GM12878 (cell line): ENCODE measurements at regions not wholly inside any gene's neighbourhood (a gene's known extent, or its start where the extent isn't known, plus 50 kb on each side); places are given as distances from the start of the nearest gene placed in this dataset.

ENCODE experiments used
- POLR2A ChIP-seq: IDR thresholded peaks from 2 replicates; pipeline ENCODE4 v1.6.1; 2011; ENCODE audit warnings: low read depth, mild to moderate bottlenecking, low read length
- RAD21 ChIP-seq: IDR thresholded peaks from 2 replicates; pipeline ENCODE4 v1.6.1; 2011; ENCODE audit warnings: mild to moderate bottlenecking, low read depth, low read length, moderate library complexity; ENCODE audit not compliant: insufficient read depth
- TF ChIP-seq, protein P1 (sequence below): IDR thresholded peaks from 2 replicates; pipeline ENCODE4 v1.6.1; 2011; ENCODE audit warnings: low read depth, low read length, improper control_type of control experiment, borderline replicate concordance
- TF ChIP-seq, protein P2 (sequence below), 3 experiments: IDR thresholded peaks in 2 of 3; conservative IDR thresholded peaks in 1 of 3; 2 replicates each; pipeline ENCODE4 v1.5.1; 2011; ENCODE audit warnings: low read depth in 3 of 3, low read length in 3 of 3, mild to moderate bottlenecking in 3 of 3, control low read depth in 2 of 3, moderate library complexity in 2 of 3, inconsistent platforms in 1 of 3, mixed read lengths in 1 of 3; ENCODE audit not compliant: control insufficient read depth in 2 of 3, insufficient read depth in 1 of 3; ENCODE audit errors: extremely low read depth in 1 of 3

DNA sequence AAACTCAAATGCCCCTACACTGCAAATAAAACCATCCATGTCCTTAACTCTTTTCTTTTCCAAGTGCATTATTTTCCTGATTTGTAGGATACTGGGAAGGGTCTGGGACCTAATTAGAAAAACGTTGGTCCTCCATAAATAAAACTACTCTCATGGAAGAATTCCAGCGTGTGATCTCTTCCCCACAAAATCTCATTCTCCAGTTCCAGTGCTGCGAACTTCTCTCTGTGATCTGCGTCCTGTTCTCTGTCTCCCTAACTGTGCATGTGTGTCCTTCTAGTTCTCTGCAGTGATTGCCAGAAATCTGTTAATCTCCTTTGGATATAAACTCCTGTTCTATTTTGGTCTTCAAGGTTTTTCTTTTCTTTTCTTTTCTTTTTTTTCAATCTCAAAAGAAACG lies 148.1 kb downstream of the BBOX1 start:
- no peak for TF ChIP-seq POLR2A
- TF ChIP-seq, protein P1, sequence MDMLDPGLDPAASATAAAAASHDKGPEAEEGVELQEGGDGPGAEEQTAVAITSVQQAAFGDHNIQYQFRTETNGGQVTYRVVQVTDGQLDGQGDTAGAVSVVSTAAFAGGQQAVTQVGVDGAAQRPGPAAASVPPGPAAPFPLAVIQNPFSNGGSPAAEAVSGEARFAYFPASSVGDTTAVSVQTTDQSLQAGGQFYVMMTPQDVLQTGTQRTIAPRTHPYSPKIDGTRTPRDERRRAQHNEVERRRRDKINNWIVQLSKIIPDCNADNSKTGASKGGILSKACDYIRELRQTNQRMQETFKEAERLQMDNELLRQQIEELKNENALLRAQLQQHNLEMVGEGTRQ = no peak
- TF ChIP-seq RAD21 = no peak
- TF ChIP-seq, protein P2, sequence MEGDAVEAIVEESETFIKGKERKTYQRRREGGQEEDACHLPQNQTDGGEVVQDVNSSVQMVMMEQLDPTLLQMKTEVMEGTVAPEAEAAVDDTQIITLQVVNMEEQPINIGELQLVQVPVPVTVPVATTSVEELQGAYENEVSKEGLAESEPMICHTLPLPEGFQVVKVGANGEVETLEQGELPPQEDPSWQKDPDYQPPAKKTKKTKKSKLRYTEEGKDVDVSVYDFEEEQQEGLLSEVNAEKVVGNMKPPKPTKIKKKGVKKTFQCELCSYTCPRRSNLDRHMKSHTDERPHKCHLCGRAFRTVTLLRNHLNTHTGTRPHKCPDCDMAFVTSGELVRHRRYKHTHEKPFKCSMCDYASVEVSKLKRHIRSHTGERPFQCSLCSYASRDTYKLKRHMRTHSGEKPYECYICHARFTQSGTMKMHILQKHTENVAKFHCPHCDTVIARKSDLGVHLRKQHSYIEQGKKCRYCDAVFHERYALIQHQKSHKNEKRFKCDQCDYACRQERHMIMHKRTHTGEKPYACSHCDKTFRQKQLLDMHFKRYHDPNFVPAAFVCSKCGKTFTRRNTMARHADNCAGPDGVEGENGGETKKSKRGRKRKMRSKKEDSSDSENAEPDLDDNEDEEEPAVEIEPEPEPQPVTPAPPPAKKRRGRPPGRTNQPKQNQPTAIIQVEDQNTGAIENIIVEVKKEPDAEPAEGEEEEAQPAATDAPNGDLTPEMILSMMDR (IDR thresholded peaks at IDR 0.05 in 2 of 3, conservative IDR thresholded peaks at IDR 0.05 in 1 of 3; ENCODE audit: control insufficient read depth in 2 of 3, extremely low read depth in 1 of 3, insufficient read depth in 1 of 3, low read depth in 3 of 3, low read length in 3 of 3) = no peak
